A673 (cell line): ENCODE measurements at regions not wholly inside any gene's neighbourhood (a gene's known extent, or its start where the extent isn't known, plus 50 kb on each side); places are given as distances from the start of the nearest gene placed in this dataset.

Experiments
- BruUV-seq: library from RNA; stranded (reverse); fragments of 400-500 nt; replicated peaks from 2 replicates; lab custom pipeline; 2021; lab: Mats Ljungman, UMichigan
- CTCF ChIA-PET: fragments of 300-600 bp; sonication (Branson Sonifier 250); formaldehyde crosslinking; loops from one replicate; lab custom pipeline; 2022; ENCODE audit warnings: antibody characterized with exemption; lab: Charles Lee
- POLR2A ChIA-PET: fragments of 300-600 bp; sonication (Branson Sonifier 250); formaldehyde crosslinking; loops from one replicate; lab custom pipeline; 2022; ENCODE audit warnings: antibody characterized with exemption; ENCODE audit not compliant: low non-redundant PET; lab: Charles Lee
- DNase-seq: peaks from one replicate; pipeline ENCODE4 v3.0.0-alpha.2; 2015; ENCODE audit warnings: low spot score
- H3K27ac ChIP-seq: fragments of 200-600 bp; sonication (generic); 2 replicates; pipeline ENCODE4 v1.5.1; 2016; ENCODE audit warnings: mixed run types, low read depth, mild to moderate bottlenecking, mixed read lengths, antibody characterized with exemption, low read length; ENCODE audit not compliant: poor library complexity, severe bottlenecking
- H3K27me3 ChIP-seq: fragments of 200-600 bp; sonication (generic); replicated peaks from 2 replicates; pipeline ENCODE4 v1.6.1; 2017; ENCODE audit warnings: mixed run types, low read depth, mild to moderate bottlenecking, mixed read lengths, antibody characterized with exemption, low read length; ENCODE audit not compliant: insufficient read depth, poor library complexity
- H3K36me3 ChIP-seq: fragments of 200-600 bp; sonication (generic); 2 replicates; pipeline ENCODE4 v1.6.1; 2016; ENCODE audit warnings: mixed run types, mild to moderate bottlenecking, mixed read lengths, antibody characterized with exemption, low read length; ENCODE audit not compliant: insufficient read depth, poor library complexity, severe bottlenecking
- H3K4me1 ChIP-seq: fragments of 200-600 bp; sonication (generic); 2 replicates; pipeline ENCODE4 v1.6.1; 2017; ENCODE audit warnings: mixed run types, mild to moderate bottlenecking, mixed read lengths, antibody characterized with exemption, low read length; ENCODE audit not compliant: insufficient read depth, poor library complexity, severe bottlenecking
- H3K4me3 ChIP-seq: fragments of 200-600 bp; sonication (generic); 2 replicates; pipeline ENCODE4 v1.5.1; 2016; ENCODE audit warnings: low read depth, mixed run types, mild to moderate bottlenecking, mixed read lengths, low read length; ENCODE audit not compliant: poor library complexity, severe bottlenecking
- H3K9me3 ChIP-seq: fragments of 200-600 bp; sonication (generic); 2 replicates; pipeline ENCODE4 v1.6.1; 2016; ENCODE audit warnings: mixed run types, low read depth, mild to moderate bottlenecking, mixed read lengths, antibody characterized with exemption, low read length; ENCODE audit not compliant: poor library complexity, severe bottlenecking
- EZH2 ChIP-seq: fragments of 200-600 bp; sonication (generic); IDR thresholded peaks from 2 replicates; pipeline ENCODE4 v1.6.1; 2017; ENCODE audit warnings: borderline replicate concordance, low read depth, mild to moderate bottlenecking, mixed read lengths, antibody characterized with exemption, low read length; ENCODE audit not compliant: poor library complexity, severe bottlenecking
- intact Hi-C: fragments of 100-400 bp; cut with micrococcal nuclease; formaldehyde crosslinking; loops from one replicate; pipeline ENCODE4 v1.10.0; 2022; ENCODE audit not compliant: unreplicated experiment
- TF ChIP-seq, protein P1 (sequence below): fragments of 300-800, 200-600 bp; sonication (generic); conservative IDR thresholded peaks from 2 replicates; pipeline ENCODE4 v1.5.1; 2017; ENCODE audit warnings: low read depth, mild to moderate bottlenecking, antibody characterized with exemption, low read length, moderate library complexity, mixed read lengths

DNA sequence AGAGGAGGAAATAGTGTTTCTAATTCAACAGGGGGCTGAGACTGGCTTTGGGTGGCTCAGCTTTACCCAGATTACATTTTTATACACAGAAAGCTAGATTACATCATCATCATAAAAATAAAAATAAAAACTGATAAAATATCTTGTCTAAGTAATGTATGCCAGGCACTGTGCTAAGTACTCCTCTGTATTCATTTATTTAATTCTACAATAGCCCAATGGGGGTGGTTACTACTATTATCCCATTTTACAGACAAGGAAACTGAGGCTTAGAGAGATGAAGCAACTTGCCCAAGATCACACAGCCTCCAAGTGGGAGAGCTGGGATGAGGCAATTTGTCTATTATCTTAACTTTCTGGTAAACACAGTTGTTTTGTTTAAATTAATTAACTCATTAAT, 62.3 kb upstream of the ECE1 start:
- ChIA-PET POLR2A (no interaction called here), CTCF (no interaction called here)
- no peaks in the 10 kb centered on the region for H3K9me3 ChIP-seq
- DNase-seq = no peak
- no TSS peak for BruUV-seq
- intact Hi-C loops = no loop called here
- H3K4me3 ChIP-seq = no peak overlapping the region
- H3K27me3 ChIP-seq = no peaks in the 10 kb centered on the region
- no peaks in the 10 kb centered on the region for H3K36me3 ChIP-seq
- TF ChIP-seq EZH2 = no peak
- TF ChIP-seq, protein P1, sequence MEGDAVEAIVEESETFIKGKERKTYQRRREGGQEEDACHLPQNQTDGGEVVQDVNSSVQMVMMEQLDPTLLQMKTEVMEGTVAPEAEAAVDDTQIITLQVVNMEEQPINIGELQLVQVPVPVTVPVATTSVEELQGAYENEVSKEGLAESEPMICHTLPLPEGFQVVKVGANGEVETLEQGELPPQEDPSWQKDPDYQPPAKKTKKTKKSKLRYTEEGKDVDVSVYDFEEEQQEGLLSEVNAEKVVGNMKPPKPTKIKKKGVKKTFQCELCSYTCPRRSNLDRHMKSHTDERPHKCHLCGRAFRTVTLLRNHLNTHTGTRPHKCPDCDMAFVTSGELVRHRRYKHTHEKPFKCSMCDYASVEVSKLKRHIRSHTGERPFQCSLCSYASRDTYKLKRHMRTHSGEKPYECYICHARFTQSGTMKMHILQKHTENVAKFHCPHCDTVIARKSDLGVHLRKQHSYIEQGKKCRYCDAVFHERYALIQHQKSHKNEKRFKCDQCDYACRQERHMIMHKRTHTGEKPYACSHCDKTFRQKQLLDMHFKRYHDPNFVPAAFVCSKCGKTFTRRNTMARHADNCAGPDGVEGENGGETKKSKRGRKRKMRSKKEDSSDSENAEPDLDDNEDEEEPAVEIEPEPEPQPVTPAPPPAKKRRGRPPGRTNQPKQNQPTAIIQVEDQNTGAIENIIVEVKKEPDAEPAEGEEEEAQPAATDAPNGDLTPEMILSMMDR = no peak
- H3K27ac ChIP-seq = no peak overlapping the region
- H3K4me1 ChIP-seq = no peaks in the 10 kb centered on the region

DNA sequence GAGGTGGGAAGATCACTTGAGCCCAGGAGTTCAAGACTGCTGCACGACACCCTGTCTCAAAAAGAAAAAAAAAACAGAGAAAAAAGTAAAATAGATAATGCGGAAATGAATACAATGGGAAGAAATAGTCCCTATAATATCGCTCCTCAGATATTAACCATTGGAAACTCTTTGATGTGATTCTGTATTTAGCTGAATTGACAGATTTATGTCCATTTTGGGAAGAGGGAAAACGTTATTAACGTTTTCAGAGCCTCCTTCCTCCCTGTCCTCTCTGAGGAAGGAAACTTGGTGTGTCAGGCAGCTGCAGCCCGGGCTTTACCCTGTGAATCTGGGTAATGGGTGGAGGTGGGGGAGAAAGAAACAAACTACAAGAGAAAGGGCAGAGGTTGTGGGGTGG, 61.6 kb upstream of the ECE1 start:
- BruUV-seq = no TSS peak
- DNase-seq = no peak
- intact Hi-C loops = no loop called here
- CTCF ChIA-PET = no interaction called here
- no peaks in the 10 kb centered on the region for H3K36me3 ChIP-seq
- no peaks in the 10 kb centered on the region for H3K4me1 ChIP-seq
- H3K4me3 ChIP-seq = no peak overlapping the region
- no peaks in the 10 kb centered on the region for H3K9me3 ChIP-seq
- no peaks in the 10 kb centered on the region for H3K27me3 ChIP-seq
- TF ChIP-seq EZH2 = no peak
- TF ChIP-seq, protein P1 = no peak
- no peak overlapping the region for H3K27ac ChIP-seq
- POLR2A ChIA-PET = no interaction called here

DNA sequence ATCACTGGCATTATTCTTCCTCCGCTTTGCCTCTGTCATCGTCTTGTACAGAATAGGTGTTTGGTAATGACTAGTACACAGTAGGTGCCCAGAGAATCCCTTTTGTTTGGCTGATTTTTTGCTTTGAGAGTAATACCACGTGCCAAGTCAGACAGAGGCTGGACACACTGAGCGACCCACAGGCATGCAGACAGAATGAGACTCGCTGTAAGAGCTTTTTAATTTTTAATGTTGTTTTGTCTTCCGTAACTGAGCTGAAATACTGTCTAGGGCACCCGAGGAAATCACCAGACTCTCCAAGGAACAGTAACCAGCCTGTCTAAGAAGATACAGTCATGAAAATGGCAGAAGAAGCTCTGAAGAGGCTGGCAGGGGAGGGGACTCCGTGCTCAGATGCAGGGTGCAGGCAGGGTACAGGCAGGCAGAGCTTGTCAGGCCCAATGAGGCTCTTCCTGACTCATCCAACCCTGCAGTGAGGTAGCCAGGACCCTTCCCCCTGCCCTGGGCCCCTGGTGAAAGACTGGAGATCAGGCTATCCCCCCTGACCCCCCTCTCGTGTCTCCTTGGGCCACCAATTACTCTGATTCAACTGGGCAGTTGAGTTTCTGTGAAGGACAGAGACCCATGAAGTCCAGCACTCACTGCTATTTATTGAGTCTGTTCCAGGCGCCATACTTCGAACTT, 60.1 kb upstream of the ECE1 start:
- ChIA-PET CTCF (no interaction called here), POLR2A (no interaction called here)
- Histone ChIP-seq H3K27ac (no peak overlapping the region), H3K9me3 (no peaks in the 10 kb centered on the region), H3K4me1 (peaks cover 7% of the 10 kb centered on the region), H3K27me3 (no peaks in the 10 kb centered on the region), H3K36me3 (no peaks in the 10 kb centered on the region), H3K4me3 (no peak overlapping the region)
- intact Hi-C loops = no loop called here
- DNase-seq = no peak
- no TSS peak for BruUV-seq
- TF ChIP-seq, protein P1 = no peak
- no peak for TF ChIP-seq EZH2
